ENCODE measurements at regions not wholly inside any gene's neighbourhood (a gene's known extent, or its start where the extent isn't known, plus 50 kb on each side); places are given as distances from the start of the nearest gene placed in this dataset.

GRCh38 chr9:106110483-106110882, 416.1 kb downstream of the TMEM38B start:
- Histone ChIP-seq H3K9me3 (ENCODE audit: control insufficient read depth in 4 of 4, insufficient read depth in 3 of 4, low read length in 3 of 4) (no peaks in the 10 kb centered on the region), H3K36me3 (ENCODE audit: control insufficient read depth in 4 of 4, insufficient read depth in 4 of 4, low read length in 4 of 4) (no peaks in the 10 kb centered on the region), H3K9ac (ENCODE audit: insufficient read depth in 1 of 2, low read length in 2 of 2) (no peak overlapping the region), H3K4me3 (no peak overlapping the region), H3K27ac (ENCODE audit: low read depth in 1 of 2, low read length in 1 of 2) (no peak overlapping the region), H3K4me1 (ENCODE audit: control insufficient read depth in 5 of 5, insufficient read depth in 5 of 5, low read length in 5 of 5) (no peaks in the 10 kb centered on the region), H3K27me3 (ENCODE audit: control insufficient read depth in 3 of 3, insufficient read depth in 3 of 3, low read length in 2 of 3) (no peaks in the 10 kb centered on the region)
- ATAC-seq (ENCODE audit: insufficient read depth, low FRiP score) (no peak), DNase-seq (no peak)
- 96 to 98% methylated on average over 2 of the region's 2 CpGs for WGBS, 2 donors
- no peak for TF ChIP-seq CTCF (IDR thresholded peaks at IDR 0.05; ENCODE audit: control extremely low read depth, extremely low read depth)

GRCh38 chr9:106111039-106111730, 416.8 kb downstream of the TMEM38B start:
- ATAC-seq (ENCODE audit: insufficient read depth, low FRiP score) = no peak
- WGBS, 2 donors = 41 to 52% methylated on average over 6 of the region's 6 CpGs
- Histone ChIP-seq H3K9ac (ENCODE audit: insufficient read depth in 1 of 2, low read length in 2 of 2) (no peak overlapping the region), H3K27ac (ENCODE audit: low read depth in 1 of 2, low read length in 1 of 2) (no peak overlapping the region), H3K27me3 (ENCODE audit: control insufficient read depth in 3 of 3, insufficient read depth in 3 of 3, low read length in 2 of 3) (no peaks in the 10 kb centered on the region), H3K9me3 (ENCODE audit: control insufficient read depth in 4 of 4, insufficient read depth in 3 of 4, low read length in 3 of 4) (no peaks in the 10 kb centered on the region), H3K36me3 (ENCODE audit: control insufficient read depth in 4 of 4, insufficient read depth in 4 of 4, low read length in 4 of 4) (no peaks in the 10 kb centered on the region), H3K4me1 (ENCODE audit: control insufficient read depth in 5 of 5, insufficient read depth in 5 of 5, low read length in 5 of 5) (no peaks in the 10 kb centered on the region), H3K4me3 (no peak overlapping the region)
- peak in 1 of 3 donors; percentile 12 for DNase-seq
- TF ChIP-seq CTCF (IDR thresholded peaks at IDR 0.05; ENCODE audit: control extremely low read depth, extremely low read depth) = no peak

GRCh38 chr9:106112935-106113334, 418.6 kb downstream of the TMEM38B start:
- no peaks in the 10 kb centered on the region for H3K27me3 ChIP-seq (ENCODE audit: control insufficient read depth in 3 of 3, insufficient read depth in 3 of 3, low read length in 2 of 3)
- no peaks in the 10 kb centered on the region for H3K9me3 ChIP-seq (ENCODE audit: control insufficient read depth in 4 of 4, insufficient read depth in 3 of 4, low read length in 3 of 4)
- DNase-seq (no peak), ATAC-seq (ENCODE audit: insufficient read depth, low FRiP score) (no peak)
- H3K36me3 ChIP-seq (ENCODE audit: control insufficient read depth in 4 of 4, insufficient read depth in 4 of 4, low read length in 4 of 4) = no peaks in the 10 kb centered on the region
- H3K9ac ChIP-seq (ENCODE audit: insufficient read depth in 1 of 2, low read length in 2 of 2) = no peak overlapping the region
- no peak overlapping the region for H3K4me3 ChIP-seq
- no peak overlapping the region for H3K27ac ChIP-seq (ENCODE audit: low read depth in 1 of 2, low read length in 1 of 2)
- no peak for TF ChIP-seq CTCF (IDR thresholded peaks at IDR 0.05; ENCODE audit: control extremely low read depth, extremely low read depth)
- 43 to 82% methylated on average over 5 of the region's 5 CpGs for WGBS, 2 donors
- H3K4me1 ChIP-seq (ENCODE audit: control insufficient read depth in 5 of 5, insufficient read depth in 5 of 5, low read length in 5 of 5) = no peaks in the 10 kb centered on the region

DNA sequence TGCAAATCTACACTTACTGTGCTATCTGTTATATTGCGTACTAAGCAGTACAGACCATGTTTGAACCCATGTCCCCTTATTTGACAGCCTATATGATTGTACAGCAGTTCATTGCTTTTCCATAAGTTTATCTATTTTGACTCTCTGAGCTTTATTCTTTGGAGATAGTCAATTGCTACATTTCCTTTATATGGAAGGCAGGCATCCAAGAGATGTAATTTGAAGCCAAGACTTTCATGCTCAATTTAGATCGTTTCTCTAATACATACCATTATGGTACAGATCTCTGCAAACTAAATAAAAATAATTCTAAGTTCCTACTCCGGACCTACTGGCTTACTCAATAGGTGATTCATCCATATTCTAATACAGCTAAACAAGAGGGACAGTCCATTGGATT, 424.8 kb downstream of the TMEM38B start:
- Histone ChIP-seq H3K4me3 (no peak overlapping the region), H3K27ac (ENCODE audit: low read depth in 1 of 2, low read length in 1 of 2) (no peak overlapping the region), H3K4me1 (ENCODE audit: control insufficient read depth in 5 of 5, insufficient read depth in 5 of 5, low read length in 5 of 5) (no peaks in the 10 kb centered on the region), H3K9ac (ENCODE audit: insufficient read depth in 1 of 2, low read length in 2 of 2) (no peak overlapping the region), H3K9me3 (ENCODE audit: control insufficient read depth in 4 of 4, insufficient read depth in 3 of 4, low read length in 3 of 4) (no peaks in the 10 kb centered on the region), H3K27me3 (ENCODE audit: control insufficient read depth in 3 of 3, insufficient read depth in 3 of 3, low read length in 2 of 3) (no peaks in the 10 kb centered on the region), H3K36me3 (ENCODE audit: control insufficient read depth in 4 of 4, insufficient read depth in 4 of 4, low read length in 4 of 4) (no peaks in the 10 kb centered on the region)
- TF ChIP-seq CTCF (IDR thresholded peaks at IDR 0.05; ENCODE audit: control extremely low read depth, extremely low read depth) = no peak
- ATAC-seq (ENCODE audit: insufficient read depth, low FRiP score) = no peak
- 77 to 83% methylated on average over 3 of the region's 3 CpGs for WGBS, 2 donors
- peak in 2 of 3 donors; percentile 11 to 57 for DNase-seq
